ENCODE measurements at regions not wholly inside any gene's neighbourhood (a gene's known extent, or its start where the extent isn't known, plus 50 kb on each side); places are given as distances from the start of the nearest gene placed in this dataset.

DNA sequence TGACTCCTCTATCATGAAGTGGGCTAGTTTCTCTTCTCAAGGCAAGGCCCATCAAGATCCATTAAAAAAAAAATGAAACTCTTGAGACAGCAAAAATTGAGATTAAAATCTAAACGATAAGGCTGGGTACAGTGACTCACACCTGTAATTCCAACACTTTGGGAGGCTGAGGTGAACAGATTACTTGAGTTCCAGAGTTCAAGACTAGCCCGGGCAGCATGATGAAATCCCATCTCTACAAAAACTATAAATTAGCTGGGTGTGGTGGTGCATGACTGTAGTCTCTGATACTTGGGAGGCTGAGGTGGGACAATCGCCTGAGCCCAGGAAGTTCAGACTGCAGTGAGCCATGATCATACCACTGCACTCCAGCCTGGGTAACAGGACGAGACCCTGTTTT lies 226.5 kb upstream of the SOX5 start:
- DNase-seq (ENCODE audit: insufficient read length) (no peak), FAIRE-seq (no peak)
- TF ChIP-seq POLR2AphosphoS5 (IDR thresholded peaks at IDR 0.05; ENCODE audit: low read depth, low read length) = no peak
- no peak for TF ChIP-seq TAF1 (IDR thresholded peaks at IDR 0.05; ENCODE audit: borderline replicate concordance, low read depth, low read length)

DNA sequence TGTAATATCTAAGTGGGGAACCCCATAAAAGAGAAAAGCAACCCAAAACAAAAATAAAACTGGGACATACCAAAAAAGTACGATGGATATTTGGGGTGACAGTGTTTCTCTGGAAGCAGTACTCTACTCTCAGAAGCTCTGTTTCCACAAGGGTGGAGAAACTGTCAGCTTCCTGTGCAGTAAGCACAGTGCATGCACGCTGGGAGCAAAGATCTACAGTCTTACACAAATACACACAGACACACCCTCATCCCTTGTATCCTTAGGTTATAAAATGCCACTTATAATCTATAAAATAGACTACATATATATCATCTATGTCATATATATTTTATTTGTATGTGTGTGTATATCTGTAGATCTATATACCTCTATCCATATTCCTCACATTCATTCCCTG lies 225.8 kb upstream of the SOX5 start:
- FAIRE-seq (no peak), DNase-seq (ENCODE audit: insufficient read length) (no peak)
- no peak for TF ChIP-seq POLR2A (IDR thresholded peaks at IDR 0.05; ENCODE audit: low read depth, low read length)
- no peak for TF ChIP-seq TAF1 (IDR thresholded peaks at IDR 0.05; ENCODE audit: borderline replicate concordance, low read depth, low read length)
- TF ChIP-seq POLR2AphosphoS5 (IDR thresholded peaks at IDR 0.05; ENCODE audit: low read depth, low read length) = no peak

DNA sequence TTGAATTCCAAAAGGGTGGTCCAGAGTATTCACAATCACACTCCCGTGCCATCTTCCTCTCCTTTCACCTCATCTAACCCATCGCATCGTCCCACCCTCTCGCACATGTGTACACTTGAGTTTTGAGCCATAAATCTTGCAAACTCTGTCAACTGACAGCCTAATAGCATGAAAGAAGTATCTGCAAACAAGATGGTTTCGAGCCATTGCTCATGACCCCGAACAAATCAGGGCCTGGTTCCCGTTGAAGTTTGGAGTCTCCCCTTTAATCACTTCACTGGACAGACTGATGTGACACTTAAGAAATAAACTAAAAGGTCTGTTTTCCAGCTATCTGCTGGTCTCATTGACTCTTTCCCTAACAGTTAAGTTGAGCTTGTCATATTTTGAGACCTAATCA lies 223.6 kb upstream of the SOX5 start:
- no peak for FAIRE-seq
- TF ChIP-seq POLR2A (IDR thresholded peaks at IDR 0.05; ENCODE audit: low read depth, low read length) (no peak), POLR2AphosphoS5 (IDR thresholded peaks at IDR 0.05; ENCODE audit: low read depth, low read length) (no peak), TAF1 (IDR thresholded peaks at IDR 0.05; ENCODE audit: borderline replicate concordance, low read depth, low read length) (no peak)
- no peak for DNase-seq (ENCODE audit: insufficient read length)

DNA sequence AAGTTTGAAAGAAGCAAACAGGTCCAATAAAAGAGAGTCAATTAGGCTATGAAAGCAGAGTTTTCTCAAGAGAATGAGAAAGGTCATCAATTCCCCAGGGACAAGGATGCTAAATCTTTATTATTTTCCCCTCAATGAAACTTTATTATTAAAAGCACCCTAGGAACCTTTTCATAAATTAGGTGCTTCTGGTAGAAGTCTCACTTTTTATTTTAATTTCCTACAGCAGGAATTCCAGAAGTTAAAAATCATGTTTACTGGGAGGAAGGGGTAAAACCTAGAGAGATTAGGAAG lies 223.2 kb upstream of the SOX5 start:
- DNase-seq (ENCODE audit: insufficient read length) (no peak), FAIRE-seq (no peak)
- no peak for TF ChIP-seq TAF1 (IDR thresholded peaks at IDR 0.05; ENCODE audit: borderline replicate concordance, low read depth, low read length)
- no peak for TF ChIP-seq POLR2A (IDR thresholded peaks at IDR 0.05; ENCODE audit: low read depth, low read length)
- TF ChIP-seq POLR2AphosphoS5 (IDR thresholded peaks at IDR 0.05; ENCODE audit: low read depth, low read length) = no peak

DNA sequence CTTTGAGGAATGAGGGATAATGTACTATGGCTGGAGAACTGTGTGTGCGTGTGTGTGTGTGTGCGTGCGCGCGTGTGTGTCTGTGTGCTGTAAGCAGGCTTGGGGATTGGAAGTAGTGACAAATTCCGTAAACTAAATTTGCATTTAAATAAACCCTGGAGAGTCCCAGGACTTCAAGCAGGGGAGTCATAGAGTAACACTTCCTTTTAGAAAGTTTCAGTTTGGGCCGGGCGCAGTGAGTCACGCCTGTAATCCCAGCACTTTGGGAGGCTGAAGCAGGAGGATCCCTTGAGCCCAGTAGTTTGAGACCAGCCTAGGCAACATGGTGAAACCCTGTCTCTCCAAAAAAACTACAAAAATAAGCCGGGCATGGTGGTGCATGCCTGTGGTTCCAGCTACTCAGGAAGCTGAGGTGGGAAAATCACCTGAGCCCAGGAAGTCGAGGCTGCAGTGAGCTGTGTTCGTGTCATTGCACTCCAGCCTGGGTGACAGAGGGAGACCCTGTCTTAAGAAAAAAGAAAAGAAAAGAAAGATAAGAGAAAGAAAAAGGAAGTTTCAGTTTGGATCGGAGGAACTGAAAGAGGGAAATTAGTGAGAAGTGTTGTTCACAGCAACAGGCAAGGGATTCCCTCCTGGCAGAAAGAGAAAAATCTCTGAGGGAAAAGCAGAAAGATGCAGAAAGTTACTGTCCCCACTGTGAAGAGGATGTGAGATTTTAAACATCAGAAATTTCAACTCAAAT lies 222.7 kb upstream of the SOX5 start:
- TF ChIP-seq TAF1 (IDR thresholded peaks at IDR 0.05; ENCODE audit: borderline replicate concordance, low read depth, low read length) (no peak), POLR2A (IDR thresholded peaks at IDR 0.05; ENCODE audit: low read depth, low read length) (no peak), POLR2AphosphoS5 (IDR thresholded peaks at IDR 0.05; ENCODE audit: low read depth, low read length) (no peak)
- no peak for DNase-seq (ENCODE audit: insufficient read length)
- FAIRE-seq = no peak

DNA sequence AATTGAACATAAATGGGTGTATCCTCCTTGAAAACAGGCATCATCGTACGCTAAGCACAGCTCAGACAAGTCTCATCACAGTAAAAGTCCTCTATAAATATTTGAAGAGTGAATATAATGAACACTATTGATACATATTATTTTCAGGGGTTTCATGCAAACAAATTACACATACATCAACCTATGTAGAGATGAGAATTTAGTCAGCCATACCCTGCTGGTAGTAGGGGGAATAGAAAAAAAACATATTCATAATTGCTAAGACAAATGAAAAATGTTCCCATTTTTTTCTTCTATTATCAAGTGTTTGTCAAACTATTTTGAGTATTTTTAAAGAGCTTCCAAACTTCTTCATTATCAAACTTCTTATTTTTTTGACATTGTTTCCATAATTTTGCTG lies 205.6 kb upstream of the SOX5 start:
- DNase-seq (ENCODE audit: insufficient read length) (no peak), FAIRE-seq (no peak)
- TF ChIP-seq POLR2AphosphoS5 (IDR thresholded peaks at IDR 0.05; ENCODE audit: low read depth, low read length) (no peak), POLR2A (IDR thresholded peaks at IDR 0.05; ENCODE audit: low read depth, low read length) (no peak)

DNA sequence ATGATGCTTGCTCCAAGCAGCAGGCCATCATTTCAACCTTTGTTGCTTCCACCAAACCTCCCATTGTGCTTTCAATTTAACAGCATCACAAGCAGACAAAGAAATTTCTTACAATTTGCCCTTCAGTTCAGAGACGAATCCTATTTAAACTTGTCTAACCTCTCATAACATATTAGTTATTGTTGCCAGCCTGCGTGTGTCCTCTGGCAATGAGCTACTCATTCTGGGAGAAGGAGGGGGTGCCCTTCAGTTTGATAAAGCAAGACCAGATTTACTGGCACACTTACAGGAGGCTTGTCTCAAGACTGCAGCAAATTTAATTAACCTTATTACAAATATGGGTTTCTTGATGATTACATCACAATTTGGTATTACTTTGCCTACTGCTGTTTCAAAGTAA lies 203.6 kb upstream of the SOX5 start:
- FAIRE-seq (no peak), DNase-seq (ENCODE audit: insufficient read length) (no peak)
- no peak for TF ChIP-seq TAF1 (IDR thresholded peaks at IDR 0.05; ENCODE audit: borderline replicate concordance, low read depth, low read length)
- no peak for TF ChIP-seq POLR2AphosphoS5 (IDR thresholded peaks at IDR 0.05; ENCODE audit: low read depth, low read length)
- no peak for TF ChIP-seq POLR2A (IDR thresholded peaks at IDR 0.05; ENCODE audit: low read depth, low read length)

DNA sequence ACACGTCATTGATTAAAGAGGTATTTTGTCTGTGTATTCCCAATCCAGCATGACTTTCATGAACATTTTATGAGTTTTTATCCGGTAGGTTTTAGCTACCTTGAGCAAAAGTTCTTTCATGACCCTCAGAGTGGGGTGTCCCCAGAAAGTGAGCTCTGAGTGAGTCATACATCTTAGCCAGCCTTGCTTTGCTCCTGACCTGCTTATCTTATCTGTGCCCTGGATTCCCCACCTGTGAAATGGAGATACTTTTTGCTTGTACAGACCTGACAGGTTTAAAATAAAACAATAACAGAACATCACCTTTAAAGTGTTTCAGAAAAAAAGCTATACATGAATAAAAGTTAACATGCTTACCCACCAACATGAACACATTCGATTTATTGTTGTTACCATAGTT lies 202.8 kb upstream of the SOX5 start:
- TF ChIP-seq POLR2A (IDR thresholded peaks at IDR 0.05; ENCODE audit: low read depth, low read length) (no peak), POLR2AphosphoS5 (IDR thresholded peaks at IDR 0.05; ENCODE audit: low read depth, low read length) (no peak), TAF1 (IDR thresholded peaks at IDR 0.05; ENCODE audit: borderline replicate concordance, low read depth, low read length) (no peak)
- FAIRE-seq = no peak
- no peak for DNase-seq (ENCODE audit: insufficient read length)

DNA sequence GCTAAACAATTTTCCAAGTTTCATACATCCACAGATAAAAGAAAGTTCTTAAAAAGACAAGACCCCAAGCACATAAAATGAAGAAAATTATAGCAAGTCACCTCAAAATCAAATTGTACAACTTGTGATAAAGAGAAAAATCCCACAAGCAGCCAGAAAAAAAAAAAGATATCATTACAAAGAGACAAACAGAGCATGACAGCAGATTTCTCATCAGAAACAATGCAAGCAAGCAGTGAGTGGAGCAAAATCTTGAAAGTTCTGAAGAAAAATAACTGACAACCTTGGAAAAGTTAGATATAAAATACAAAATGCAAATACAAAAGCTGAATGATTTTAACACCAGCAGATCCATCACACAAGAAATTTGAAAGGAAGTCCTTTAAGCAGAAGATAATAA lies 194.5 kb upstream of the SOX5 start:
- FAIRE-seq = no peak
- no peak for DNase-seq (ENCODE audit: insufficient read length)
- TF ChIP-seq POLR2A (IDR thresholded peaks at IDR 0.05; ENCODE audit: low read depth, low read length) = no peak
- TF ChIP-seq TAF1 (IDR thresholded peaks at IDR 0.05; ENCODE audit: borderline replicate concordance, low read depth, low read length) = no peak
- TF ChIP-seq POLR2AphosphoS5 (IDR thresholded peaks at IDR 0.05; ENCODE audit: low read depth, low read length) = no peak

DNA sequence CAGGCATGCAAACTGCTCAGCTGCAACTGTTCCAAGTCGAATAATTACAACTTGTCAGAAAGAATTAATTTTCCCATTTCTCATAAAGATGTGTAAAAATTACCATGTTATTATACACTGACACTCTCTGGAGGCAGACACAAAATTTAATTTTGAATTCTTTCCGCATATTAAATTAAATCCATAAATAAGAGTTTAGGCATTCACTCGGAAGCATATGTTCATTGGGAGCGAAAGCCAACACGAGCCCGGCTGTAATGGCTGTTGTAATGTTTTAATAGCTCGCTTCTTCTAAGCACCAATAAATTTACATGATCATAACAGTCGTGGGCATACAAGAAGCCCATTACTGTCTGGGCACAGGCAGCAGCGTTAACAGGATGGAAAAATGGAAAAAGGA lies 189.6 kb upstream of the SOX5 start:
- no peak for TF ChIP-seq TAF1 (IDR thresholded peaks at IDR 0.05; ENCODE audit: borderline replicate concordance, low read depth, low read length)
- no peak for TF ChIP-seq POLR2AphosphoS5 (IDR thresholded peaks at IDR 0.05; ENCODE audit: low read depth, low read length)
- no peak for TF ChIP-seq POLR2A (IDR thresholded peaks at IDR 0.05; ENCODE audit: low read depth, low read length)
- no peak for DNase-seq (ENCODE audit: insufficient read length)
- no peak for FAIRE-seq

DNA sequence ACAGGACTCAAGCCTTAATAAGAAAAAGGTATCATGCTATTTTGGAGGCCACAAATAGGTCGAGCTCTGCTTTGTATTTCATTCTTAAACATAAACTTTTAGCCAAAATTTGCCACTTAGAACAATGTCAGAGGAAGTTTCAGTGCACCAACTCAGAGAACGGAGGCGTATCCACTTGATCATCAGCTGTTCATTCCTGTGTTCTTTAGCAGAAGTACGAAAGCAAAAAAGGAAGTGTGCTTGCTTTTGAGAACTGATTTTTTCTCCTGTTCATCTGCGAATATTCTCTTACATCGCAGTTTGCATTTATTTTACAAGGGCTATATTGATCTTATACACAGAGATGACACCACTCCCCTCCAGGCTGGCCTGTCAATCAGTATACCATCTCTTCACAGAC lies 188.6 kb upstream of the SOX5 start:
- FAIRE-seq (no peak), DNase-seq (ENCODE audit: insufficient read length) (no peak)
- TF ChIP-seq POLR2AphosphoS5 (IDR thresholded peaks at IDR 0.05; ENCODE audit: low read depth, low read length) (no peak), POLR2A (IDR thresholded peaks at IDR 0.05; ENCODE audit: low read depth, low read length) (no peak), TAF1 (IDR thresholded peaks at IDR 0.05; ENCODE audit: borderline replicate concordance, low read depth, low read length) (no peak)

DNA sequence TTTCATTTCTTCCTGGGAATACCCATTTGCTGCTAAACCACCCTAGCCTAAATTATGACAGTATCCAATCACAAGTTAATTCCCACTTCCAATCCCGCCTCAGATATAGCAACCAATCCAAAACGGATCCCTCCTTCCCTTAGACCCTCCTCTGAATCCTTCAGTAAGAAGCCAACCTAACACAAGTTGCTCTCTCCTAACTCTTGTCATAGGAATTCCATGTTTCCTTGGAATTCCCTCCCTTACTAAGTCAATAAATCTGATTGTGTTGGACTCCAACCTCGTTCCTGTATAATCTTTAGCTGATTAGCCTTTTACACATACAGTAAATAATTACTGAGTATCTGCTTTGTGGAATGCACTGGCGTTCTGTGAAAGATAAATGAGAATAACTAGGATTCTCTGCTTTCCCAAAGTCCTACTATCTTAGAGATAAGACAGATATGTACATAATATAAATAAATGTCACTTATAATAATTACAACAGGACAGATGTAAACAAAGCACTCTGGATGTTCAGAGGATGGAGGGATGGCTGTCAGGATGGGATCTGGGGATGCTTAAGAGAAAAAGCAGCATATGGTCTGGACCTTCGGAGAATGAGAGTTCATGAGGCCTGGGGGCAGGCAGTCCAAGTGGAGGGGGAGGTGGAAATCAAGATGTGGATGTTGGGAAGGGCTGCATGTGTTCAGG lies 185.8 kb upstream of the SOX5 start:
- DNase-seq (ENCODE audit: insufficient read length) (no peak), FAIRE-seq (no peak)
- no peak for TF ChIP-seq POLR2A (IDR thresholded peaks at IDR 0.05; ENCODE audit: low read depth, low read length)
- TF ChIP-seq TAF1 (IDR thresholded peaks at IDR 0.05; ENCODE audit: borderline replicate concordance, low read depth, low read length) = no peak
- no peak for TF ChIP-seq POLR2AphosphoS5 (IDR thresholded peaks at IDR 0.05; ENCODE audit: low read depth, low read length)

Measured in GM12892 (cell line).